ENCODE measurements at regions not wholly inside any gene's neighbourhood (a gene's known extent, or its start where the extent isn't known, plus 50 kb on each side); places are given as distances from the start of the nearest gene placed in this dataset.
A peak's percentile ranks its signal among the peaks of the same experiment; 100 is the strongest.

- TF ChIP-seq, protein P1, sequence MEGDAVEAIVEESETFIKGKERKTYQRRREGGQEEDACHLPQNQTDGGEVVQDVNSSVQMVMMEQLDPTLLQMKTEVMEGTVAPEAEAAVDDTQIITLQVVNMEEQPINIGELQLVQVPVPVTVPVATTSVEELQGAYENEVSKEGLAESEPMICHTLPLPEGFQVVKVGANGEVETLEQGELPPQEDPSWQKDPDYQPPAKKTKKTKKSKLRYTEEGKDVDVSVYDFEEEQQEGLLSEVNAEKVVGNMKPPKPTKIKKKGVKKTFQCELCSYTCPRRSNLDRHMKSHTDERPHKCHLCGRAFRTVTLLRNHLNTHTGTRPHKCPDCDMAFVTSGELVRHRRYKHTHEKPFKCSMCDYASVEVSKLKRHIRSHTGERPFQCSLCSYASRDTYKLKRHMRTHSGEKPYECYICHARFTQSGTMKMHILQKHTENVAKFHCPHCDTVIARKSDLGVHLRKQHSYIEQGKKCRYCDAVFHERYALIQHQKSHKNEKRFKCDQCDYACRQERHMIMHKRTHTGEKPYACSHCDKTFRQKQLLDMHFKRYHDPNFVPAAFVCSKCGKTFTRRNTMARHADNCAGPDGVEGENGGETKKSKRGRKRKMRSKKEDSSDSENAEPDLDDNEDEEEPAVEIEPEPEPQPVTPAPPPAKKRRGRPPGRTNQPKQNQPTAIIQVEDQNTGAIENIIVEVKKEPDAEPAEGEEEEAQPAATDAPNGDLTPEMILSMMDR (IDR thresholded peaks at IDR 0.05; ENCODE audit: control extremely low read depth, extremely low read depth, low read depth, missing control alignments): no peak
- peak; percentile 55 for DNase-seq (ENCODE audit: extremely low spot score)
- POLR2A ChIA-PET: no interaction called here
- CTCF ChIA-PET: interaction anchor here (1.0 to 7.1 kb wide), 5 partner anchors 8 to 51 kb away, joined by 3 to 49 read pairs (median 6); no protein-coding TSS in a partner anchor
These were observed 94.7 kb upstream of the TAF1B start for GRCh38 chr2:9748577-9748976.

DNA sequence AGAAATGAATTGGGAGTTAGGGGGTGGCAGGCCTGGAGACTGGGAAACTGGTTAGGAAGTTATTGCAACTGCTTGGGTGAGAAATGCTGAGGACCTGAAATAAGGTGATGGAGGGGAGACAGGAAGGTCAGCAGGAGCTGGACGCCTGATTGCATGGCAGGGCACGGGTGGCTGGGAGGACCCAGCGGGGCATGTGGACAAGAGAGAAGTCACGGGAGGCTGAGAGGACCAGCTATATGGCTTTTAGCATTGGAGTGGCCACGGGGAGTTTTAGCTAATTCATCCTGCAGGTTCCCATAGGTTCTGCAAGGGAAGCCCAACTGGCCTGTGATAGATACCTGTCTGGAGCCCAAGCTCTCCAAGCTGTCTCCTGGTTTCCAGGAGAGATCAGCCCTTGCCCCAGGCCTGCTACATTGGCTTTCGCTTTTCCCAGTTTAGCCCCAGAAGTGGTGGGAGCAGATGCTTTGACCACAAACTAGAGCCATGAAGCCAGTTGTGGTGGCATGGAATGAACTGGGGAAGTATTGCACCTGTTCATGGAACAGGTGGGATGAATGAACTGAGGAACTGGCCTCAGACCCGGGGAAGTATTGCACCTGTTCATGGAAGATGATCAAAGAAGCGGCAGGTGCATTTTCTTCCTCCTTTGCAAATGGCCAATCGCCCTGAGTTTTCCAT is 93.6 kb upstream of the TAF1B start:
- TF ChIP-seq, protein P1 (IDR thresholded peaks at IDR 0.05; ENCODE audit: control extremely low read depth, extremely low read depth, low read depth, missing control alignments): no peak
- DNase-seq (ENCODE audit: extremely low spot score): no peak
- CTCF ChIA-PET: interaction anchor here (0.9 to 7.1 kb wide), 5 partner anchors 11 to 348 kb away, joined by 3 to 49 read pairs (median 6); no protein-coding TSS in a partner anchor
- POLR2A ChIA-PET: no interaction called here

DNA sequence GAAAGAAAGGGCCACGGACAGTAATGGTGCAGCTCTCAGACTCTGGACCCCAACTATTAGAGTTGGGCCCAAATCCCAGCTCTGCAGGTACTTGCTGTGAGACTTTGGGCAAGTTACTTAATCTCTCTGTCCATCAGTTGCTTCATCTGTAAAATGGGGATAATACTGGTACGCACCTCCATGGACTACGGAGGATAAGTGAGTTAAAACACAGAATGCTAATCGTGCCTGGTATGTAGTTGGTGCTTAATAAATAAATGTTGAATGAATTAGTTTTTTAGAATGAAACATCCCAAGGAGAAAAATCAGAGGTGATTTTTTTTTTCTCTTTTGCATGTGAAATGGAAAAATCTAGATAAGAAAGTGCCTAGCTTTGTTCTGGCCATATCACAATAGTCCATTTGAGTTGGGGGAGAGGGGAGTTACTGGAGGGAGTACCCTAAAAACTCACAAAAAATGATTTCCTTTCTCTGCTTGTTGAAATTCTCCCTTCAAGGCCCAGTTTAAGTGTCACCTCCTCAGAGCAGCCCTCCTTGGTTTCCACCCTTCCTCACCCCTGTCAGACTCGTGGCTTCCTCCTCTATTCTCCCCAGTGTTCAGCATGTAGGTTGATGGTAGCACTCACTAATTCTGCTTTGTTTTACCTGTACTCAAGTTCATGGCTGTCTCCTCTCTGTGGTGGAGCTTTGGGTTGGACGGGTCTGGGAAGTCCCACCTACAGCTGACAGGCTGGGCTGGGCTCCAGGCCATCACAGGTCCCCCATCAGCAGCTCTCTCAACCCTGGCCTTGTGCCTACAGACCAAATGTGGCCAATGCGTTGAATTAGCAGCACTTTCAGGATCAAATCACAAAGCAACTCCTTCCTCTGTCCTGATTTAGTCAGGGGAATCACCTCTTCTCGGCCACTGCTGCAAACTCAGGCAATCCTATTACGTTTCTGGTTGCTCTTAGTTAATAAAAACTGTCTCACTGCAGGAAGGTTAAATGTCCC is 92.8 kb upstream of the TAF1B start:
- CTCF ChIA-PET: interaction anchor here (0.9 to 7.1 kb wide), 4 partner anchors 10 to 63 kb away, joined by 3 to 49 read pairs (median 4); no protein-coding TSS in a partner anchor
- TF ChIP-seq, protein P1 (IDR thresholded peaks at IDR 0.05; ENCODE audit: control extremely low read depth, extremely low read depth, low read depth, missing control alignments): no peak
- DNase-seq (ENCODE audit: extremely low spot score): no peak
- POLR2A ChIA-PET: no interaction called here

DNA sequence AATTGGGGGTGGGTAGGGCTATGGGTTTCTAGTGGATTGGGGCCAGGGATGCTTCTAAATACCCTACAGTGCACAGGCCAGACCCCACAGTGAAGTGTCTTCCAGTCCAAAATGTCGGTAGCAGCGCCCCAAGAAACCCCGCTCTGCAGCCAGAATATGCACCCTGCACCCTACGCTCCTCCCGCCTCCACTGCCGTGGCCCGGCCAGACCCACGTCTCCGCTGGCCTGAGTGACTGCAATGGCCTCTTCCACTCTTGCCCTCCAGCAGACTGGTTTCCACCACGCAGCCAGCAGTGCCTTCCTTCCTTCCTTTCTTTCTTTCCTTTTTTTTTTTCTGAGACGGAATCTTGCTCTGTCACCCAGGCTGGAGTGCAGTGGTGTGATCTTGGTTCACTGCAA is 91.4 kb upstream of the TAF1B start:
- TF ChIP-seq, protein P1 (IDR thresholded peaks at IDR 0.05; ENCODE audit: control extremely low read depth, extremely low read depth, low read depth, missing control alignments): no peak
- DNase-seq (ENCODE audit: extremely low spot score): no peak
- CTCF ChIA-PET: interaction anchor here (0.8 to 7.1 kb wide), 2 partner anchors 10 to 18 kb away, joined by 3 to 49 read pairs; no protein-coding TSS in a partner anchor
- POLR2A ChIA-PET: no interaction called here

DNA sequence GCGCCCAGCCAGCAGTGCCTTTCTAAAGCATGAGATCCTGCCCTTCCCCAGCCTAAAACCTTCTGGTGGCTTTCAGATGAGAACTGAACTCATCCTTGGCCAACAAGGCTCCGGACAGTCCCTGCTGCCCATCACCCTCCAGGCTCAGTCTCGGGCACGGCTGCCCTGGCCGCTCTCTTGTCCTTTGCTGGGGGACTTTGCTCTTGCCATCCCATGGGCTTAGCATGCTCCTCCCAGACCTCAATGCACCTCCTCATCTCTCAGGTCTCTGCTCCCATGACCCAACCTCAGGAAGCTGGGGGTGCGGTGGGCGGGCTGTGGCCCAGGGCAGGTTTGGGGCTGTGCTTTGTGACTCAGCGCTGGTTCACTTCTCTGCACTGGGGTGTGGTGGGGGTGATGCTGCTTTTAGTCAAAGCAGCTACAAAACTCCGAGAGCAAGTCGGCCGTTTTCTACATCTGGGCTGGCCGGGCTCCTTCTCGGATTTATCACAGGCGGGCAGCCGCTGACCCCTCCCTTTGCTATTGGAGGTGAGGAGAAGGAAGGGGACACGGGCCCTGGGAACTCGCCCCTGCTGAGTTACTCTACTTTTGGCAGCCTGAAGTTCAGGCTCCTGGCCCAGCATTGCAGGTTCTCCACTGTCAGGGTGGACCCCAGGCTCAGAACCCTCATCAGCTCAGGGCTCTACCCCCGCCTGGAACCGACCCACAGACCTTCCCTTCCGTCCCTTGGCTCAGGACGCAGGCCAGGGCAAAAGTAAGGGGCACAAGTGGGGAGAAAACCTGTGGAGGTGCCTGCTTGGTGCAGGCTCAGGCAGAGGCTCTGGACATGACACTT is 90.6 kb upstream of the TAF1B start:
- TF ChIP-seq, protein P1 (IDR thresholded peaks at IDR 0.05; ENCODE audit: control extremely low read depth, extremely low read depth, low read depth, missing control alignments): no peak
- DNase-seq (ENCODE audit: extremely low spot score): peak; percentile 71
- ChIA-PET CTCF (interaction anchor here (0.8 to 7.1 kb wide), 4 partner anchors 11 to 85 kb away, joined by 3 to 49 read pairs (median 4); no protein-coding TSS in a partner anchor), POLR2A (interaction anchor here (1.8 kb wide), 1 partner anchor 122 kb away, joined by 5 read pairs; the partner anchor contains the start of gene YWHAQ)
